Common myeloid progenitor, CD34-positive (primary cell): ENCODE measurements at regions not wholly inside any gene's neighbourhood (a gene's known extent, or its start where the extent isn't known, plus 50 kb on each side); places are given as distances from the start of the nearest gene placed in this dataset.
"Not testable (repeated sequence)": the region's sequence is repeated elsewhere in the genome, so short reads cannot be mapped to it uniquely, and the experiment has no call there.

Experiments used
- CTCF ChIA-PET: fragments of 350-600 bp; sonication (Branson Sonifier 250); formaldehyde crosslinking; loops from one replicate; lab custom pipeline; 2021; ENCODE audit warnings: antibody characterized with exemption; lab: Charles Lee
- POLR2A ChIA-PET: fragments of 350-600 bp; sonication (Branson Sonifier 250); formaldehyde crosslinking; loops from one replicate; lab custom pipeline; 2021; ENCODE audit warnings: antibody characterized with exemption; lab: Charles Lee
- DNase-seq, 3 donors: peaks; one replicate each; pipeline versions ENCODE4 v3.0.0 to v3.0.0-alpha.2; 2013
- H3K27ac ChIP-seq, 2 experiments: 1 replicate in 1 of 2; 2 replicates in 1 of 2; pipeline ENCODE4 v1.7.0; 2013; ENCODE audit warnings: inconsistent platforms in 2 of 2, low read length in 2 of 2, mild to moderate bottlenecking in 2 of 2, low read depth in 1 of 2, moderate library complexity in 1 of 2; ENCODE audit not compliant: severe bottlenecking in 2 of 2, insufficient read depth in 1 of 2, poor library complexity in 1 of 2
- H3K27me3 ChIP-seq, 5 experiments: replicated peaks in 2 of 5; 1 replicate in 3 of 5; 2 replicates in 2 of 5; pipeline versions ENCODE4 v1.6.1 to v1.7.0; 2013; ENCODE audit warnings: low read length in 4 of 5, mild to moderate bottlenecking in 2 of 5, moderate library complexity in 2 of 5, inconsistent platforms in 1 of 5; ENCODE audit not compliant: insufficient read depth in 5 of 5, control insufficient read depth in 4 of 5
- H3K36me3 ChIP-seq, 4 experiments: 1 replicate in 2 of 4; 2 replicates in 2 of 4; pipeline versions ENCODE4 v1.6.1 to v1.7.0; 2013; ENCODE audit warnings: low read length in 3 of 4, control low read depth in 1 of 4, mild to moderate bottlenecking in 1 of 4; ENCODE audit not compliant: control insufficient read depth in 4 of 4, insufficient read depth in 4 of 4
- H3K4me1 ChIP-seq, 4 experiments: 1 replicate in 3 of 4; 2 replicates in 1 of 4; pipeline versions ENCODE4 v1.6.1 to v1.7.1; 2013; ENCODE audit warnings: low read length in 3 of 4, mild to moderate bottlenecking in 3 of 4, control low read depth in 1 of 4, inconsistent platforms in 1 of 4, moderate library complexity in 1 of 4; ENCODE audit not compliant: control insufficient read depth in 4 of 4, insufficient read depth in 4 of 4; ENCODE audit errors: control extremely low read depth in 1 of 4
- H3K4me3 ChIP-seq, 7 experiments: 1 replicate in 4 of 7; 2 replicates in 3 of 7; pipeline versions ENCODE4 v1.5.1 to v1.7.0; 2013; ENCODE audit warnings: mild to moderate bottlenecking in 7 of 7, low read length in 6 of 7, moderate library complexity in 6 of 7, inconsistent platforms in 2 of 7, low read depth in 2 of 7, control low read depth in 1 of 7; ENCODE audit not compliant: insufficient read depth in 4 of 7, control insufficient read depth in 1 of 7; ENCODE audit errors: extremely low read depth in 1 of 7
- H3K9me3 ChIP-seq, 5 experiments: 1 replicate in 4 of 5; 2 replicates in 1 of 5; pipeline versions ENCODE4 v1.6.1 to v1.7.1; 2013; ENCODE audit warnings: low read length in 4 of 5, mild to moderate bottlenecking in 2 of 5, inconsistent platforms in 1 of 5, low read depth in 1 of 5, moderate library complexity in 1 of 5; ENCODE audit not compliant: control insufficient read depth in 4 of 5, insufficient read depth in 2 of 5; ENCODE audit errors: control extremely low read depth in 1 of 5
- WGBS: methylation state at CpG from one replicate; pipeline ENCODE4 v1.1.5; 2013; ENCODE audit not compliant: insufficient coverage; 5-methylcytosine and 5-hydroxymethylcytosine counted together

GRCh38 chr4:154164931-154165839 lies 326.4 kb downstream of the DCHS2 start:
- Histone ChIP-seq H3K27me3 (no peaks in the 10 kb centered on the region), H3K27ac (no peak overlapping the region), H3K9me3 (no peaks in the 10 kb centered on the region), H3K4me1 (no peaks in the 10 kb centered on the region), H3K36me3 (no peaks in the 10 kb centered on the region), H3K4me3 (no peak overlapping the region)
- WGBS: 30% methylated on average over 1 of the region's 1 CpG
- POLR2A ChIA-PET: no interaction called here
- DNase-seq: no peak
- CTCF ChIA-PET: no interaction called here

- 72% methylated on average over 3 of the region's 5 CpGs for WGBS
- DNase-seq: no peak
- no peak overlapping the region for H3K27ac ChIP-seq
- no peaks in the 10 kb centered on the region for H3K36me3 ChIP-seq
- H3K9me3 ChIP-seq: no peaks in the 10 kb centered on the region
- H3K4me1 ChIP-seq: no peaks in the 10 kb centered on the region
- ChIA-PET CTCF (no interaction called here), POLR2A (no interaction called here)
- H3K27me3 ChIP-seq: no peaks in the 10 kb centered on the region
- no peak overlapping the region for H3K4me3 ChIP-seq
These were observed 330.9 kb downstream of the DCHS2 start for GRCh38 chr4:154160519-154161301.

- Histone ChIP-seq H3K36me3 (no peaks in the 10 kb centered on the region), H3K27me3 (no peaks in the 10 kb centered on the region), H3K4me1 (no peaks in the 10 kb centered on the region), H3K27ac (no peak overlapping the region), H3K4me3 (no peak overlapping the region), H3K9me3 (no peaks in the 10 kb centered on the region)
- DNase-seq: no peak
- ChIA-PET POLR2A (no interaction called here), CTCF (no interaction called here)
- 95% methylated on average over 4 of the region's 6 CpGs for WGBS
These were observed 333.0 kb downstream of the DCHS2 start for GRCh38 chr4:154158361-154159155.

GRCh38 chr4:154152546-154152945 lies 339.1 kb downstream of the DCHS2 start:
- H3K36me3 ChIP-seq: no peaks in the 10 kb centered on the region
- WGBS: 96% methylated on average over 9 of the region's 13 CpGs
- ChIA-PET CTCF (no interaction called here), POLR2A (no interaction called here)
- H3K27ac ChIP-seq: no peak overlapping the region
- H3K4me3 ChIP-seq: no peak overlapping the region
- no peak for DNase-seq
- no peaks in the 10 kb centered on the region for H3K27me3 ChIP-seq
- H3K4me1 ChIP-seq: no peaks in the 10 kb centered on the region
- H3K9me3 ChIP-seq: no peaks in the 10 kb centered on the region

- POLR2A ChIA-PET, H3K27me3 ChIP-seq, H3K9me3 ChIP-seq, CTCF ChIA-PET, DNase-seq, H3K4me1 ChIP-seq, H3K4me3 ChIP-seq, H3K36me3 ChIP-seq, H3K27ac ChIP-seq: not testable (repeated sequence)
- 67% methylated on average over 3 of the region's 5 CpGs for WGBS
These were observed 342.4 kb downstream of the DCHS2 start for GRCh38 chr4:154149236-154149635.

- Histone ChIP-seq H3K4me3 (no peak overlapping the region), H3K4me1 (no peaks in the 10 kb centered on the region), H3K27me3 (no peaks in the 10 kb centered on the region), H3K9me3 (no peaks in the 10 kb centered on the region), H3K27ac (no peak overlapping the region), H3K36me3 (no peaks in the 10 kb centered on the region)
- POLR2A ChIA-PET: no interaction called here
- 80% methylated on average over 4 of the region's 6 CpGs for WGBS
- DNase-seq: no peak
- CTCF ChIA-PET: no interaction called here
These were observed 347.9 kb downstream of the DCHS2 start for GRCh38 chr4:154143720-154144119.
